ENCODE measurements at regions not wholly inside any gene's neighbourhood (a gene's known extent, or its start where the extent isn't known, plus 50 kb on each side); places are given as distances from the start of the nearest gene placed in this dataset.

- peak; percentile 54 for TF ChIP-seq PKNOX1 (IDR thresholded peaks at IDR 0.05)
These were observed 85.1 kb upstream of the WSCD2 start (continued) for GRCh38 chr12:108043750-108044533.

- in situ Hi-C loops (cut with MboI) = no loop called here
- POLR2A ChIA-PET = interaction anchor here (1.3 kb wide), 1 partner anchor 20 kb away, joined by 3 read pairs; no protein-coding TSS in a partner anchor
- intact Hi-C loops (cut with micrococcal nuclease) = no loop called here
- TF ChIP-seq ZNF512 (tag; IDR thresholded peaks at IDR 0.05) (no peak), STAT6 (CRISPR knock-in tag; IDR thresholded peaks at IDR 0.05) (no peak), ARNT (IDR thresholded peaks at IDR 0.05) (no peak)
These were observed 83.0 kb upstream of the WSCD2 start for GRCh38 chr12:108046135-108046534.

More at GRCh38 chr12:108046135-108046534, 83.0 kb upstream of the WSCD2 start:
- Histone ChIP-seq H3K79me2 (ENCODE audit: control insufficient read depth, insufficient read depth, low read length) (no peaks in the 10 kb centered on the region), H3K4me1 (replicated peaks in 1 of 2; ENCODE audit: control insufficient read depth in 2 of 2, insufficient read depth in 2 of 2, low read length in 2 of 2) (peaks cover 2 to 5% of the 10 kb centered on the region in 2 experiments; a peak in 2 of 5 replicates), H3K36me3 (ENCODE audit: control insufficient read depth, insufficient read depth, low read length) (no peaks in the 10 kb centered on the region), H3K27me3 (ENCODE audit: control insufficient read depth in 2 of 2, insufficient read depth in 2 of 2, low read length in 2 of 2) (peaks cover 5 to 18% of the 10 kb centered on the region in 2 experiments; a peak in 4 of 5 replicates), H4K20me1 (replicated peaks; ENCODE audit: control insufficient read depth, insufficient read depth, low read length) (no peaks in the 10 kb centered on the region), H2AFZ (ENCODE audit: low read depth, low read length) (peak overlapping the region; percentile 72), H3K9me3 (replicated peaks; ENCODE audit: control insufficient read depth, insufficient read depth, low read depth, low read length) (no peaks in the 10 kb centered on the region), H3K27ac (ENCODE audit: extremely low read depth, low read depth, low read length) (no peak overlapping the region), H3K4me2 (ENCODE audit: insufficient read depth, low read length) (peak overlapping the region; percentile 57), H3K9ac (ENCODE audit: insufficient read depth in 1 of 2, low read depth in 2 of 2, low read length in 2 of 2) (no peak overlapping the region), H3K9me1 (ENCODE audit: control insufficient read depth, insufficient read depth, low read length) (no peaks in the 10 kb centered on the region), H3K4me3 (no peak overlapping the region)
- 2% methylated on average over 10 of the region's 10 CpGs for WGBS (ENCODE audit: insufficient coverage, low coverage, missing lambda C conversion rate)
- no peak for FAIRE-seq
- CTCF ChIA-PET (ENCODE audit: low intra/inter-chr PET ratio) = no interaction called here
- peak; percentile 76 for ATAC-seq
- peak; percentile 29 to 51 (median 40) for DNase-seq (ENCODE audit: extremely low read depth in 1 of 4, low spot score in 3 of 4)
- no TSS peak for BruUV-seq (replicated peaks)

Data from K562 (cell line).